ENCODE measurements at regions not wholly inside any gene's neighbourhood (a gene's known extent, or its start where the extent isn't known, plus 50 kb on each side); places are given as distances from the start of the nearest gene placed in this dataset.

- Histone ChIP-seq H3K4me1 (no peaks in the 10 kb centered on the region), H3K4me3 (no peak overlapping the region), H3K27ac (no peak overlapping the region), H3K27me3 (no peaks in the 10 kb centered on the region), H3K9me3 (peaks cover 7 to 8% of the 10 kb centered on the region in 2 donors), H3K36me3 (no peaks in the 10 kb centered on the region)
- TF ChIP-seq, protein P1, sequence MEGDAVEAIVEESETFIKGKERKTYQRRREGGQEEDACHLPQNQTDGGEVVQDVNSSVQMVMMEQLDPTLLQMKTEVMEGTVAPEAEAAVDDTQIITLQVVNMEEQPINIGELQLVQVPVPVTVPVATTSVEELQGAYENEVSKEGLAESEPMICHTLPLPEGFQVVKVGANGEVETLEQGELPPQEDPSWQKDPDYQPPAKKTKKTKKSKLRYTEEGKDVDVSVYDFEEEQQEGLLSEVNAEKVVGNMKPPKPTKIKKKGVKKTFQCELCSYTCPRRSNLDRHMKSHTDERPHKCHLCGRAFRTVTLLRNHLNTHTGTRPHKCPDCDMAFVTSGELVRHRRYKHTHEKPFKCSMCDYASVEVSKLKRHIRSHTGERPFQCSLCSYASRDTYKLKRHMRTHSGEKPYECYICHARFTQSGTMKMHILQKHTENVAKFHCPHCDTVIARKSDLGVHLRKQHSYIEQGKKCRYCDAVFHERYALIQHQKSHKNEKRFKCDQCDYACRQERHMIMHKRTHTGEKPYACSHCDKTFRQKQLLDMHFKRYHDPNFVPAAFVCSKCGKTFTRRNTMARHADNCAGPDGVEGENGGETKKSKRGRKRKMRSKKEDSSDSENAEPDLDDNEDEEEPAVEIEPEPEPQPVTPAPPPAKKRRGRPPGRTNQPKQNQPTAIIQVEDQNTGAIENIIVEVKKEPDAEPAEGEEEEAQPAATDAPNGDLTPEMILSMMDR (IDR thresholded peaks at IDR 0.05) = no peak
- TF ChIP-seq POLR2A (IDR thresholded peaks at IDR 0.05) (no peak), POLR2AphosphoS5 (IDR thresholded peaks at IDR 0.05) (no peak)
- DNase-seq (ENCODE audit: low spot score in 2 of 2) = no peak
- intact Hi-C loops (cut with DNase I; ENCODE audit: low total_unique reads) = no loop called here
Measured at GRCh38 chr2:164368896-164369295, 252.4 kb downstream of the GRB14 start.

DNA sequence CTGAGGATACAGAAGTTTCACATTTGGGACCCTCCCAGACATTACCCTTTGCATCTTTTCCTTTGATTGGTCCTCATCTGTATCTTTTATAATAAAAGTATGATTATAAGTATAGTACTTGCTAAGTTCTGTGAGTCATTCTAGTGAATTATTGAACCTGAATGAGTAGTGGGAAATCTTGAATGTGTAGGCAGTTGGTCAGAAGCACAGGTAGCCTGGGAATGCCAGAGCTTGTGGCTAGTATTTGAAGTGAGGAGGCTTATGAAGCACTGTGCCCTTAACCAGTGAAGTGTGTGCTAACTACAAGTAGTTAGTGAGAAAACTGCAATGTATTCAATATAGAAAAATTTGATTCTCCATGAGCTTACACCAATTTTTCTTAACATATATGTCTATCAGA is 257.6 kb downstream of the GRB14 start:
- intact Hi-C loops (cut with DNase I; ENCODE audit: low total_unique reads) = no loop called here
- no peaks in the 10 kb centered on the region for H3K36me3 ChIP-seq

DNA sequence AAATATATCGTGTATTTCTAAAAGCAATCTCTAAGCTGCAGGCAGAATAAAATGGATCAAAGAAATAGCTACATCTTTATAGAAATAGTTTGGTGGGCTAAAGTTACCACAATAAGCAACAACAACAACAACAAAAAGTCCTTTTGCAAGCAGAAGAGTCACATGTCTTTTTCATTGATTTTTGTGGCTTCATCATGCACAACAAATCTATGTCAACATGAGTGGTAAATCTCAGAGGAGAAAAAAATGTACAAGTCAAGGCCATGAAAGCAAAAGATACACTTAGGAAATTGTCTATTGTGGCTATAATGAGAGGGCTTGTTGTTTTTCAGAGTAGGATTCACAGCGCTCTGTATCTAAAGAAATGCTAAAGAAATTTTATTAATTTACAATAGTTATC is 269.7 kb downstream of the GRB14 start:
- intact Hi-C loops (cut with DNase I; ENCODE audit: low total_unique reads) = no loop called here
- no peaks in the 10 kb centered on the region for H3K9me3 ChIP-seq
- no peak overlapping the region for H3K27ac ChIP-seq
- TF ChIP-seq, protein P1 (IDR thresholded peaks at IDR 0.05) = no peak
- TF ChIP-seq POLR2AphosphoS5 (IDR thresholded peaks at IDR 0.05) (no peak), POLR2A (IDR thresholded peaks at IDR 0.05) (no peak)
- no peaks in the 10 kb centered on the region for H3K27me3 ChIP-seq
- H3K4me3 ChIP-seq = no peak overlapping the region
- H3K4me1 ChIP-seq = no peaks in the 10 kb centered on the region
- no peaks in the 10 kb centered on the region for H3K36me3 ChIP-seq
- DNase-seq (ENCODE audit: low spot score in 2 of 2) = no peak

More for the DNA sequence above, 257.6 kb downstream of the GRB14 start:
- H3K27me3 ChIP-seq = no peaks in the 10 kb centered on the region
- no peak for TF ChIP-seq POLR2AphosphoS5 (IDR thresholded peaks at IDR 0.05)
- TF ChIP-seq, protein P1 (IDR thresholded peaks at IDR 0.05) = no peak
- no peak for TF ChIP-seq POLR2A (IDR thresholded peaks at IDR 0.05)
- no peak overlapping the region for H3K27ac ChIP-seq
- H3K9me3 ChIP-seq = no peaks in the 10 kb centered on the region
- H3K4me3 ChIP-seq = no peak overlapping the region
- no peaks in the 10 kb centered on the region for H3K4me1 ChIP-seq
- no peak for DNase-seq (ENCODE audit: low spot score in 2 of 2)

- Histone ChIP-seq H3K4me3 (no peak overlapping the region), H3K36me3 (no peaks in the 10 kb centered on the region), H3K27me3 (no peaks in the 10 kb centered on the region), H3K27ac (no peak overlapping the region), H3K4me1 (no peaks in the 10 kb centered on the region), H3K9me3 (no peaks in the 10 kb centered on the region)
- intact Hi-C loops (cut with DNase I; ENCODE audit: low total_unique reads) = no loop called here
- TF ChIP-seq POLR2A (IDR thresholded peaks at IDR 0.05) (no peak), POLR2AphosphoS5 (IDR thresholded peaks at IDR 0.05) (no peak)
- DNase-seq (ENCODE audit: low spot score in 2 of 2) = no peak
Measured at GRCh38 chr2:164335947-164336346, 285.3 kb downstream of the GRB14 start.

GRCh38 chr2:164335128-164335527 is 286.2 kb downstream of the GRB14 start:
- Histone ChIP-seq H3K4me1 (no peaks in the 10 kb centered on the region), H3K36me3 (no peaks in the 10 kb centered on the region), H3K27ac (no peak overlapping the region), H3K9me3 (no peaks in the 10 kb centered on the region), H3K27me3 (no peaks in the 10 kb centered on the region), H3K4me3 (no peak overlapping the region)
- intact Hi-C loops (cut with DNase I; ENCODE audit: low total_unique reads) = no loop called here
- no peak for DNase-seq (ENCODE audit: low spot score in 2 of 2)
- TF ChIP-seq POLR2A (IDR thresholded peaks at IDR 0.05) (no peak), POLR2AphosphoS5 (IDR thresholded peaks at IDR 0.05) (no peak)
- TF ChIP-seq, protein P1 (IDR thresholded peaks at IDR 0.05) = no peak

GRCh38 chr2:164328310-164328709 is 293.0 kb downstream of the GRB14 start:
- DNase-seq (ENCODE audit: low spot score in 2 of 2) = no peak
- Histone ChIP-seq H3K4me3 (no peak overlapping the region), H3K36me3 (no peaks in the 10 kb centered on the region), H3K27ac (no peak overlapping the region), H3K4me1 (no peaks in the 10 kb centered on the region), H3K9me3 (peaks cover 0 to 10% of the 10 kb centered on the region in 2 donors), H3K27me3 (no peaks in the 10 kb centered on the region)
- no peak for TF ChIP-seq POLR2A (IDR thresholded peaks at IDR 0.05)
- TF ChIP-seq POLR2AphosphoS5 (IDR thresholded peaks at IDR 0.05) = no peak
- TF ChIP-seq, protein P1 (IDR thresholded peaks at IDR 0.05) = no peak
- intact Hi-C loops (cut with DNase I; ENCODE audit: low total_unique reads) = no loop called here
